Hepatocyte (in vitro differentiated cells): ENCODE measurements at regions not wholly inside any gene's neighbourhood (a gene's known extent, or its start where the extent isn't known, plus 50 kb on each side); places are given as distances from the start of the nearest gene placed in this dataset.

ENCODE experiments used
- DNase-seq: peaks from one replicate; pipeline ENCODE4 v3.0.0-alpha.2; 2016; ENCODE audit warnings: low spot score
- H2AFZ ChIP-seq: fragments of 200-600 bp; sonication (generic); 2 replicates; pipeline ENCODE4 v1.6.0; 2016; ENCODE audit warnings: antibody characterized with exemption, mild to moderate bottlenecking
- H3K27ac ChIP-seq: fragments of 200-600 bp; sonication (generic); 2 replicates; pipeline ENCODE4 v1.5.1; 2016; ENCODE audit warnings: mild to moderate bottlenecking
- H3K27me3 ChIP-seq: fragments of 200-600 bp; sonication (generic); 2 replicates; pipeline ENCODE4 v1.6.1; 2016
- H3K36me3 ChIP-seq: fragments of 200-600 bp; sonication (generic); replicated peaks from 2 replicates; pipeline ENCODE4 v1.5.1; 2016; ENCODE audit warnings: low read depth; ENCODE audit not compliant: insufficient read depth
- H3K4me1 ChIP-seq: fragments of 200-600 bp; sonication (generic); 2 replicates; pipeline ENCODE4 v1.5.1; 2016; ENCODE audit warnings: mild to moderate bottlenecking, moderate library complexity; ENCODE audit not compliant: insufficient read depth
- H3K4me2 ChIP-seq: fragments of 200-600 bp; sonication (generic); 2 replicates; pipeline ENCODE4 v1.6.0; 2016
- H3K4me3 ChIP-seq: fragments of 200-600 bp; sonication (generic); 2 replicates; pipeline ENCODE4 v1.5.1; 2016; ENCODE audit warnings: mild to moderate bottlenecking
- H3K79me2 ChIP-seq: fragments of 200-600 bp; sonication (generic); 2 replicates; pipeline ENCODE4 v1.6.0; 2017; ENCODE audit warnings: mild to moderate bottlenecking
- H3K9me2 ChIP-seq: fragments of 200-600 bp; sonication (generic); replicated peaks from 2 replicates; pipeline ENCODE4 v1.6.0; 2017; ENCODE audit warnings: mild to moderate bottlenecking; ENCODE audit not compliant: insufficient read depth
- H3K9me3 ChIP-seq: fragments of 200-600 bp; sonication (generic); 2 replicates; pipeline ENCODE4 v1.5.1; 2016; ENCODE audit warnings: low read depth, mild to moderate bottlenecking
- H4K20me1 ChIP-seq: fragments of 200-600 bp; sonication (generic); 2 replicates; pipeline ENCODE4 v1.6.0; 2016; ENCODE audit warnings: mild to moderate bottlenecking; ENCODE audit not compliant: insufficient read depth, poor library complexity, severe bottlenecking
- CTCF ChIP-seq: fragments of 200-600 bp; sonication (generic); IDR thresholded peaks from 2 replicates; pipeline ENCODE4 v1.5.1; 2016; ENCODE audit warnings: antibody characterized with exemption, mild to moderate bottlenecking; ENCODE audit not compliant: poor library complexity
- EZH2 ChIP-seq: fragments of 200-600 bp; sonication (generic); IDR thresholded peaks from 2 replicates; pipeline ENCODE4 v1.6.1; 2016; ENCODE audit warnings: antibody characterized with exemption, mild to moderate bottlenecking, borderline replicate concordance
- EZH2phosphoT487 ChIP-seq: fragments of 200-600 bp; sonication (generic); IDR thresholded peaks from one replicate; pipeline ENCODE4 v1.6.1; 2018; ENCODE audit warnings: antibody characterized with exemption, mild to moderate bottlenecking, low read depth, moderate library complexity; ENCODE audit not compliant: unreplicated experiment, severe bottlenecking
- WGBS: methylation state at CpG from one replicate; pipeline ENCODE4 v1.1.6; 2016; ENCODE audit warnings: low lambda C conversion rate; ENCODE audit errors: missing lambda C conversion rate; 5-methylcytosine and 5-hydroxymethylcytosine counted together

- H3K27ac ChIP-seq, result no peak overlapping the region
- no peaks in the 10 kb centered on the region for H3K9me3 ChIP-seq
- no peaks in the 10 kb centered on the region for H3K4me1 ChIP-seq
- H3K4me2 ChIP-seq, result no peak overlapping the region
- H2AFZ ChIP-seq, result no peak overlapping the region
- no peaks in the 10 kb centered on the region for H3K36me3 ChIP-seq
- TF ChIP-seq EZH2phosphoT487 (no peak), CTCF (no peak), EZH2 (no peak)
- H3K27me3 ChIP-seq, result no peaks in the 10 kb centered on the region
- no peaks in the 10 kb centered on the region for H4K20me1 ChIP-seq
- H3K4me3 ChIP-seq, result no peak overlapping the region
- H3K79me2 ChIP-seq, result no peaks in the 10 kb centered on the region
- no peak for DNase-seq
- H3K9me2 ChIP-seq, result no peaks in the 10 kb centered on the region
Observed at GRCh38 chr6:40854592-40854991, 184.4 kb downstream of the UNC5CL start.

DNA sequence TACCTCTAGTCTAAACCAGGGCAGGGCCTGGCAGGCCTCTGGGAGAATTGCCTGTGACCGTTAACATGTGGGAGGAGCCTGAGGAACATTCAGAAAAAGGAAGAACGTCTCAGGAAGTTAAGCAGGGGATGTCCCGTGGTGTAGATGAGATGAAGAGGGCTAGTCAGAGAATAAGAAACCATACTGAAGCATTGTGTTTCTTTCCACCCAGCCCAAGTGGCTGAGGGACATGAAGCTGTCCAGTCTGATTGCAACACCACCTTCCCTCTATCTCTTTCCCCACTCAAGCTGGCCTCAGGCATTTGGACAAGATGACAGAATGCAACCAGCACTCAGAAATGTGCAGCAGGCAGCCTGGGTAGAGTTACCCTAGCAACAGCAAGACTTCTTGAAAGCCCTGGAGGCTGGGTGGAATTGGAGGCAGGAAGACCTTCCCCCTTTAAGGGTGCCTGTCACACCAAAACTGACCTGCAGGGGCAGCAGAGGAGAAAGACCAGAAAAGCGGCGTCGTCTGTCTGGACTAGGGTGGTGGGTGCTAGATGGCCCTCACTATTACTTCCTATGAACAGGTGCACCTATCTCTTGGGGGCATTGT, 186.1 kb downstream of the UNC5CL start:
- Histone ChIP-seq H3K79me2 (no peaks in the 10 kb centered on the region), H3K4me3 (no peak overlapping the region), H3K27ac (no peak overlapping the region), H3K4me1 (no peaks in the 10 kb centered on the region), H3K9me3 (no peaks in the 10 kb centered on the region), H2AFZ (no peak overlapping the region), H3K9me2 (no peaks in the 10 kb centered on the region), H4K20me1 (no peaks in the 10 kb centered on the region), H3K36me3 (no peaks in the 10 kb centered on the region), H3K27me3 (no peaks in the 10 kb centered on the region), H3K4me2 (no peak overlapping the region)
- peak; percentile 23 for DNase-seq
- 66% methylated on average over 6 of the region's 6 CpGs for WGBS
- TF ChIP-seq CTCF (peak; percentile 29), EZH2phosphoT487 (no peak), EZH2 (no peak)

DNA sequence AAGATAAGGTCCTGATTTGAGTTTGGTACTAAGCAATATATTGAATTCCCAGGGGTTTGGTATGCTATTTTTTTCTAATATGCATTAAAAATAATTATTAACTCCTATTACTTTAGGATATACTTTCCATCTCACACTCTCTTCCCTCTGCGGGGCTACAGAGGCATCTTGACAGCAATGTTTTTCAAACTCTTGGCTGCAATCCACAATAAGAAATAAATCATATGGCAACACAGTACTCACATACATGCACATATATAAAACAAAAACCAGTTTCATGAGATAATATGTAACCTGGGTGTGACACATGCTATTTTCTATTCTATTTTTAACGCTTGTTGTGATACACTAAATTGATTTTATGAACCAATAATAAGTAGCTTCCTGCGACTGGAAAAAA, 189.5 kb downstream of the UNC5CL start:
- Histone ChIP-seq H2AFZ (no peak overlapping the region), H3K27me3 (no peaks in the 10 kb centered on the region), H3K4me2 (no peak overlapping the region), H3K36me3 (no peaks in the 10 kb centered on the region), H3K4me1 (no peaks in the 10 kb centered on the region), H3K9me3 (no peaks in the 10 kb centered on the region), H4K20me1 (no peaks in the 10 kb centered on the region), H3K4me3 (no peak overlapping the region), H3K79me2 (no peaks in the 10 kb centered on the region), H3K27ac (no peak overlapping the region), H3K9me2 (no peaks in the 10 kb centered on the region)
- no peak for DNase-seq
- WGBS, result 91% methylated on average over 3 of the region's 3 CpGs
- TF ChIP-seq CTCF, result no peak
- no peak for TF ChIP-seq EZH2
- TF ChIP-seq EZH2phosphoT487, result no peak
